ENCODE measurements at regions not wholly inside any gene's neighbourhood (a gene's known extent, or its start where the extent isn't known, plus 50 kb on each side); places are given as distances from the start of the nearest gene placed in this dataset.

DNA sequence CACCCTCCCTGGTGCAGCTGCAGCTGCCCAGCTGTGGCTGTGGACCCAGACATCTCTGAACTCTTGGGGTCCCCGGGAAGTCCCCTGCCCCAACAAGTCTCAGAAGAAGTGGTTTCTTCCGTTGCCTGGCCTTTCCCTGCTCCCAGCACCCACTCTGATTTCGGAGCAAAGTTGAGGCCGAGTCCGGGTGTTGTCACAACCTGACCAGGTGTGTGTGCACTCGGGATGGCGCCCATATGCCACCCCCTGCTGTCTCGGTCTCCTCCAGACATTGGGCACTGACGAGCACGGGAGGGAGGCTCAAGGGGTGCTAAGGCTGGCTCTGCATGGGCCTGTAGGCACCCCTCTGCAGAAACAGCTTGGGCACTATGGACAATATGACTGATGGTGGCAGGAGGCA is 1055.3 kb downstream of the REEP3 start:
- TF ChIP-seq, protein P1, sequence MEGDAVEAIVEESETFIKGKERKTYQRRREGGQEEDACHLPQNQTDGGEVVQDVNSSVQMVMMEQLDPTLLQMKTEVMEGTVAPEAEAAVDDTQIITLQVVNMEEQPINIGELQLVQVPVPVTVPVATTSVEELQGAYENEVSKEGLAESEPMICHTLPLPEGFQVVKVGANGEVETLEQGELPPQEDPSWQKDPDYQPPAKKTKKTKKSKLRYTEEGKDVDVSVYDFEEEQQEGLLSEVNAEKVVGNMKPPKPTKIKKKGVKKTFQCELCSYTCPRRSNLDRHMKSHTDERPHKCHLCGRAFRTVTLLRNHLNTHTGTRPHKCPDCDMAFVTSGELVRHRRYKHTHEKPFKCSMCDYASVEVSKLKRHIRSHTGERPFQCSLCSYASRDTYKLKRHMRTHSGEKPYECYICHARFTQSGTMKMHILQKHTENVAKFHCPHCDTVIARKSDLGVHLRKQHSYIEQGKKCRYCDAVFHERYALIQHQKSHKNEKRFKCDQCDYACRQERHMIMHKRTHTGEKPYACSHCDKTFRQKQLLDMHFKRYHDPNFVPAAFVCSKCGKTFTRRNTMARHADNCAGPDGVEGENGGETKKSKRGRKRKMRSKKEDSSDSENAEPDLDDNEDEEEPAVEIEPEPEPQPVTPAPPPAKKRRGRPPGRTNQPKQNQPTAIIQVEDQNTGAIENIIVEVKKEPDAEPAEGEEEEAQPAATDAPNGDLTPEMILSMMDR (IDR thresholded peaks at IDR 0.05), result no peak
- TF ChIP-seq POLR2A (IDR thresholded peaks at IDR 0.05), result no peak

All from body of pancreas (tissue), 4 donors.